ENCODE measurements at regions not wholly inside any gene's neighbourhood (a gene's known extent, or its start where the extent isn't known, plus 50 kb on each side); places are given as distances from the start of the nearest gene placed in this dataset.

GRCh38 chr9:129278391-129279237, 100.6 kb upstream of the IER5L start:
- DNase-seq = no peak

- no peak for DNase-seq
Observed at GRCh38 chr9:129276486-129277230, 98.6 kb upstream of the IER5L start.

GRCh38 chr9:129275626-129276247, 97.7 kb upstream of the IER5L start:
- no peak for DNase-seq

GRCh38 chr9:129273941-129274684, 96.1 kb upstream of the IER5L start:
- DNase-seq = no peak

- no peak for DNase-seq
Observed at GRCh38 chr9:129273136-129273895, 95.3 kb upstream of the IER5L start.

GRCh38 chr9:129272348-129273025, 94.4 kb upstream of the IER5L start:
- DNase-seq = no peak

GRCh38 chr9:129270903-129271431, 92.9 kb upstream of the IER5L start:
- no peak for DNase-seq

- DNase-seq = no peak
Observed at GRCh38 chr9:129270205-129270604, 92.1 kb upstream of the IER5L start.

- no peak for DNase-seq
Observed at GRCh38 chr9:129267141-129267540, 89.1 kb upstream of the IER5L start.

- no peak for DNase-seq
Observed at GRCh38 chr9:129266536-129266935, 88.5 kb upstream of the IER5L start.

GRCh38 chr9:129264388-129264787, 86.3 kb upstream of the IER5L start:
- DNase-seq = no peak

- DNase-seq = no peak
Observed at GRCh38 chr9:129263836-129264235, 85.8 kb upstream of the IER5L start.

- DNase-seq = no peak
Observed at GRCh38 chr9:129262261-129262660, 84.2 kb upstream of the IER5L start.

- DNase-seq = no peak
Observed at GRCh38 chr9:129259375-129259774, 81.3 kb upstream of the IER5L start.

GRCh38 chr9:129258823-129259301, 80.8 kb upstream of the IER5L start:
- DNase-seq = no peak

- peak; percentile 89 for DNase-seq
Observed at GRCh38 chr9:129258124-129258822, 80.2 kb upstream of the IER5L start.

- DNase-seq = no peak
Observed at GRCh38 chr9:129256959-129257713, 79.1 kb upstream of the IER5L start.

- DNase-seq = no peak
Observed at GRCh38 chr9:129254566-129255287, 76.7 kb upstream of the IER5L start.

Data from hindlimb muscle (tissue), 1 donor.